ENCODE measurements at regions not wholly inside any gene's neighbourhood (a gene's known extent, or its start where the extent isn't known, plus 50 kb on each side); places are given as distances from the start of the nearest gene placed in this dataset.

DNA sequence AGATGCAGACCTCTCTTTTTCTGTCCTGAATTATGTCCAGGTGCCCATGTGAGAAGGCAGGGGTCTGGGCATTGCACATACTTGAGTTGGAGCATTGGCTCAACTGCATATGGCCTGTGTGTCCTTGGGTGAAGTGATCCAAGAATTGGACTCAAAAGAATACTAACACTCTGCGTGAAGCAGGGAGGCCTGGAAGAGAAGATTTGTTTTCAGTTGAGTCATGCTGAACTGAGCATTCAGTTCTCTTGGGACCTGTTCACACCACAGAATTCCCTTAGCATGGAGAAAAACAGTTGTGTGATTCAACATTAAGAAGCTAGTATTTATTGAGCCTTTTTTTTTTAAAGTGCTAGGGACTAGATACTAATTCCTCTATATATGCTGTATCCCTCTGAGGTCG, 164.7 kb upstream of the TBX3 start:
- H3K4me3 ChIP-seq (ENCODE audit: low read depth, low read length): no peak overlapping the region
- TF ChIP-seq, protein P1, sequence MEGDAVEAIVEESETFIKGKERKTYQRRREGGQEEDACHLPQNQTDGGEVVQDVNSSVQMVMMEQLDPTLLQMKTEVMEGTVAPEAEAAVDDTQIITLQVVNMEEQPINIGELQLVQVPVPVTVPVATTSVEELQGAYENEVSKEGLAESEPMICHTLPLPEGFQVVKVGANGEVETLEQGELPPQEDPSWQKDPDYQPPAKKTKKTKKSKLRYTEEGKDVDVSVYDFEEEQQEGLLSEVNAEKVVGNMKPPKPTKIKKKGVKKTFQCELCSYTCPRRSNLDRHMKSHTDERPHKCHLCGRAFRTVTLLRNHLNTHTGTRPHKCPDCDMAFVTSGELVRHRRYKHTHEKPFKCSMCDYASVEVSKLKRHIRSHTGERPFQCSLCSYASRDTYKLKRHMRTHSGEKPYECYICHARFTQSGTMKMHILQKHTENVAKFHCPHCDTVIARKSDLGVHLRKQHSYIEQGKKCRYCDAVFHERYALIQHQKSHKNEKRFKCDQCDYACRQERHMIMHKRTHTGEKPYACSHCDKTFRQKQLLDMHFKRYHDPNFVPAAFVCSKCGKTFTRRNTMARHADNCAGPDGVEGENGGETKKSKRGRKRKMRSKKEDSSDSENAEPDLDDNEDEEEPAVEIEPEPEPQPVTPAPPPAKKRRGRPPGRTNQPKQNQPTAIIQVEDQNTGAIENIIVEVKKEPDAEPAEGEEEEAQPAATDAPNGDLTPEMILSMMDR (IDR thresholded peaks at IDR 0.05; ENCODE audit: low read depth, low read length): no peak
- TF ChIP-seq POLR2A (IDR thresholded peaks at IDR 0.05; ENCODE audit: extremely low read depth, insufficient read length) (no peak), MAX (IDR thresholded peaks at IDR 0.05; ENCODE audit: low read depth, low read length) (no peak), MYC (IDR thresholded peaks at IDR 0.05; ENCODE audit: low read depth, low read length) (no peak)
- DNase-seq (ENCODE audit: low read depth): no peak

DNA sequence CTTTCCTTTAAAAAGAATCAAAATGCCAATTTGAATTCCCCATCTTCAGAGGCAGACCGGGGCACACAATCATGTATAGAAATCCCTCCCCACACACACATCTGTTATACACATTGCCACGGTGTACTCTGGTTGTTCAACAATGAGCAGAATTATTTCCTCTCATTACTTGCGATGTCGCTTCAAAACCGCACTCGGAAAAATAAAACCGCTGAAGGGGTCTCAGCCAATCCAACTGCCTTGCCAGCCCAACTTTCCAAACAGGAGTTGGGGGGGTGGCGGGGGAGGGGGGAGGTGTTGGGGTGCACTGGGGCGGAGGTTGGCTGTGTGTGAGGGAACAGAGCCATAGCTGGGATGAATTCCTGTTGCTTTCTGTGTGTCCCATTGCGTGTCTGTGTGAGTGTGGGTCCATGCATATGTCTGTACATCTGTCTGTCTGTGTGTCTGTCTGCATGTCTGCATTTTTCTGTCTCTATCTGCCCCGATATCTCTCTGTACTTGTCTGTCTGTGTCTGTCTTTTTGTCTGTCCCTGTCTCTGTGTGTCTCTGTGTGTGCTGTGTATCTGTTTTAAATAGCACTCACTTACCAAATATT, 163.6 kb upstream of the TBX3 start:
- no peak overlapping the region for H3K4me3 ChIP-seq (ENCODE audit: low read depth, low read length)
- DNase-seq (ENCODE audit: low read depth): no peak
- TF ChIP-seq, protein P1 (IDR thresholded peaks at IDR 0.05; ENCODE audit: low read depth, low read length): no peak

- TF ChIP-seq MYC (IDR thresholded peaks at IDR 0.05; ENCODE audit: low read depth, low read length) (no peak), POLR2A (IDR thresholded peaks at IDR 0.05; ENCODE audit: extremely low read depth, insufficient read length) (no peak), MAX (IDR thresholded peaks at IDR 0.05; ENCODE audit: low read depth, low read length) (no peak)
- TF ChIP-seq, protein P1 (IDR thresholded peaks at IDR 0.05; ENCODE audit: low read depth, low read length): no peak
- DNase-seq (ENCODE audit: low read depth): no peak
- H3K4me3 ChIP-seq (ENCODE audit: low read depth, low read length): no peak overlapping the region
Observed at GRCh38 chr12:114846771-114847170, 162.8 kb upstream of the TBX3 start.

- TF ChIP-seq MAX (IDR thresholded peaks at IDR 0.05; ENCODE audit: low read depth, low read length) (no peak), POLR2A (IDR thresholded peaks at IDR 0.05; ENCODE audit: extremely low read depth, insufficient read length) (no peak)
- no peak for DNase-seq (ENCODE audit: low read depth)
- H3K4me3 ChIP-seq (ENCODE audit: low read depth, low read length): no peak overlapping the region
Observed at GRCh38 chr12:114841557-114842251, 157.7 kb upstream of the TBX3 start.

DNA sequence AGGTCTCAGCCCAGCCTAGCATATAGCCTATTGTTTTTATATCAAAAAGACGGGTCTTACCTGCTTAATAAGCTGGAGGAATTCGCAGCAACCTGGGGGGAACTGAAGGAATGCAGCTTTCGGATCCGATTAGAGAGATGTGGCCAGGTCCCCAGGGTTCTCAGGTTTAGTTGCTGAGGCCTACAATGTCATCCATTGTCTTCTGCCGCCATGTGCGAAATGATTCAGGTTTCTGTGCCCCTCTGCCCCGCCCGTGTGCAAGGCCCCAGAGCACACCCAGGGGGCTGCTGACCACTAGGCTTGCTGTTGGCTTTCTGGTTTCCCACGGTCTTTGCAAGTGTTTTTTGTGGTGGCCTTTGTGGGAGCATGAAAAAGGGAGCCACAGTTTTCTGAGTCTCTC, 154.5 kb upstream of the TBX3 start:
- no peak for TF ChIP-seq POLR2A (IDR thresholded peaks at IDR 0.05; ENCODE audit: extremely low read depth, insufficient read length)
- no peak for DNase-seq (ENCODE audit: low read depth)
- no peak overlapping the region for H3K4me3 ChIP-seq (ENCODE audit: low read depth, low read length)

GRCh38 chr12:114836609-114837008, 152.6 kb upstream of the TBX3 start:
- TF ChIP-seq MAX (IDR thresholded peaks at IDR 0.05; ENCODE audit: low read depth, low read length): no peak
- no peak for TF ChIP-seq MYC (IDR thresholded peaks at IDR 0.05; ENCODE audit: low read depth, low read length)
- TF ChIP-seq POLR2A (IDR thresholded peaks at IDR 0.05; ENCODE audit: extremely low read depth, insufficient read length): no peak
- TF ChIP-seq, protein P1 (IDR thresholded peaks at IDR 0.05; ENCODE audit: low read depth, low read length): no peak
- no peak for DNase-seq (ENCODE audit: low read depth)
- no peak overlapping the region for H3K4me3 ChIP-seq (ENCODE audit: low read depth, low read length)

GRCh38 chr12:114835031-114835430, 151.1 kb upstream of the TBX3 start:
- no peak for DNase-seq (ENCODE audit: low read depth)
- TF ChIP-seq MYC (IDR thresholded peaks at IDR 0.05; ENCODE audit: low read depth, low read length): no peak
- TF ChIP-seq, protein P1 (IDR thresholded peaks at IDR 0.05; ENCODE audit: low read depth, low read length): no peak
- TF ChIP-seq POLR2A (IDR thresholded peaks at IDR 0.05; ENCODE audit: extremely low read depth, insufficient read length): no peak
- TF ChIP-seq MAX (IDR thresholded peaks at IDR 0.05; ENCODE audit: low read depth, low read length): no peak
- H3K4me3 ChIP-seq (ENCODE audit: low read depth, low read length): no peak overlapping the region
